Lung (tissue), 11 donors: ENCODE measurements at regions not wholly inside any gene's neighbourhood (a gene's known extent, or its start where the extent isn't known, plus 50 kb on each side); places are given as distances from the start of the nearest gene placed in this dataset.

ENCODE experiments used
- ATAC-seq: fragments of 200-7000 bp; cut with Tn5 transposase; one replicate; pipeline ENCODE4 v1.9.1; 2020; ENCODE audit warnings: moderate number of reproducible peaks; ENCODE audit not compliant: insufficient read depth, low FRiP score
- DNase-seq, 3 donors: peaks; one replicate each; pipeline ENCODE4 v3.0.0-alpha.2; 2013 to 2017
- H3K27ac ChIP-seq, 2 donors: one replicate each; pipeline ENCODE4 v1.5.1; 2013; ENCODE audit warnings: mild to moderate bottlenecking in 2 of 2, moderate library complexity in 2 of 2, control low read depth in 1 of 2, inconsistent platforms in 1 of 2, low read depth in 1 of 2, low read length in 1 of 2
- H3K27me3 ChIP-seq, 3 donors: one replicate each; pipeline ENCODE4 v1.5.1; 2013; ENCODE audit warnings: low read length in 2 of 3; ENCODE audit not compliant: control insufficient read depth in 3 of 3, insufficient read depth in 3 of 3
- H3K36me3 ChIP-seq, 4 donors: one replicate each; pipeline ENCODE4 v1.5.1; 2013; ENCODE audit warnings: low read length in 4 of 4, mild to moderate bottlenecking in 1 of 4, moderate library complexity in 1 of 4; ENCODE audit not compliant: control insufficient read depth in 4 of 4, insufficient read depth in 4 of 4
- H3K4me1 ChIP-seq, 5 donors: one replicate each; pipeline ENCODE4 v1.5.1; 2013; ENCODE audit warnings: low read length in 5 of 5, mild to moderate bottlenecking in 2 of 5, moderate library complexity in 1 of 5; ENCODE audit not compliant: control insufficient read depth in 5 of 5, insufficient read depth in 5 of 5
- H3K4me3 ChIP-seq: one replicate; pipeline ENCODE4 v1.5.1; 2013; ENCODE audit warnings: mild to moderate bottlenecking, control low read depth, moderate library complexity
- H3K9ac ChIP-seq, 2 donors: one replicate each; pipeline ENCODE4 v1.5.1; 2013; ENCODE audit warnings: low read length in 2 of 2, control low read depth in 1 of 2; ENCODE audit not compliant: insufficient read depth in 1 of 2
- H3K9me3 ChIP-seq, 4 donors: one replicate each; pipeline ENCODE4 v1.5.1; 2013; ENCODE audit warnings: low read length in 3 of 4, mild to moderate bottlenecking in 1 of 4, moderate library complexity in 1 of 4; ENCODE audit not compliant: control insufficient read depth in 4 of 4, insufficient read depth in 3 of 4
- CTCF ChIP-seq: IDR thresholded peaks from 2 replicates; pipeline ENCODE4 v1.5.1; 2012; ENCODE audit warnings: mild to moderate bottlenecking; ENCODE audit errors: control extremely low read depth, extremely low read depth
- WGBS, 2 donors: extraction: QIAGEN DNeasy Blood & Tissue Kit; methylation state at CpG; one replicate each; pipeline ENCODE4 v1.1.7; 2013; 5-methylcytosine and 5-hydroxymethylcytosine counted together
- donor health status: control.
- donor health status: control.
- donor health status: Bipolar disorder and iron deficiency.
- donor health status: healthy.
- donor health status: DM: yes; HTN: yes; CAD: no.

- Histone ChIP-seq H3K36me3 (no peaks in the 10 kb centered on the region), H3K27ac (no peak overlapping the region), H3K27me3 (no peaks in the 10 kb centered on the region), H3K9me3 (no peaks in the 10 kb centered on the region), H3K9ac (no peak overlapping the region), H3K4me3 (no peak overlapping the region), H3K4me1 (peaks cover 0 to 12% (median 0%) of the 10 kb centered on the region in 5 donors)
- ATAC-seq: no peak
- WGBS, 2 donors: 69 to 78% methylated on average over 4 of the region's 4 CpGs
- no peak for DNase-seq
- no peak for TF ChIP-seq CTCF
Measured at GRCh38 chr2:21887881-21888280, 764.1 kb downstream of the TDRD15 start.

GRCh38 chr2:21890041-21890440 is 766.3 kb downstream of the TDRD15 start:
- ATAC-seq (no peak), DNase-seq (no peak)
- 50 to 69% methylated on average over 7 of the region's 7 CpGs for WGBS, 2 donors
- no peak overlapping the region for H3K4me3 ChIP-seq
- no peaks in the 10 kb centered on the region for H3K9me3 ChIP-seq
- H3K36me3 ChIP-seq: no peaks in the 10 kb centered on the region
- H3K27ac ChIP-seq: no peak overlapping the region
- H3K27me3 ChIP-seq: no peaks in the 10 kb centered on the region
- no peak overlapping the region for H3K9ac ChIP-seq
- H3K4me1 ChIP-seq: peaks cover 0 to 12% (median 0%) of the 10 kb centered on the region in 5 donors
- TF ChIP-seq CTCF: no peak

- 75 to 83% methylated on average over 6 of the region's 6 CpGs for WGBS, 2 donors
- H3K9ac ChIP-seq: no peak overlapping the region
- H3K27ac ChIP-seq: no peak overlapping the region
- no peak for DNase-seq
- no peaks in the 10 kb centered on the region for H3K27me3 ChIP-seq
- no peak overlapping the region for H3K4me3 ChIP-seq
- no peaks in the 10 kb centered on the region for H3K9me3 ChIP-seq
- peaks cover 0 to 12% (median 0%) of the 10 kb centered on the region in 5 donors for H3K4me1 ChIP-seq
- no peak for TF ChIP-seq CTCF
- no peaks in the 10 kb centered on the region for H3K36me3 ChIP-seq
- no peak for ATAC-seq
Measured at GRCh38 chr2:21890716-21891115, 766.9 kb downstream of the TDRD15 start.

- ATAC-seq: peak; percentile 12
- no peak for TF ChIP-seq CTCF
- no peak overlapping the region for H3K27ac ChIP-seq
Measured at GRCh38 chr2:21891191-21891590, 767.4 kb downstream of the TDRD15 start.

More at GRCh38 chr2:21891191-21891590, 767.4 kb downstream of the TDRD15 start:
- Histone ChIP-seq H3K27me3 (no peaks in the 10 kb centered on the region), H3K4me3 (no peak overlapping the region), H3K9me3 (no peaks in the 10 kb centered on the region), H3K9ac (no peak overlapping the region), H3K4me1 (peaks cover 0 to 12% (median 0%) of the 10 kb centered on the region in 5 donors), H3K36me3 (no peaks in the 10 kb centered on the region)
- 51 to 64% methylated on average over 5 of the region's 5 CpGs for WGBS, 2 donors
- no peak for DNase-seq
